Aorta (tissue), 5 donors: ENCODE measurements at regions not wholly inside any gene's neighbourhood (a gene's known extent, or its start where the extent isn't known, plus 50 kb on each side); places are given as distances from the start of the nearest gene placed in this dataset.

Experiments used
- ATAC-seq: fragments of 200-7000 bp; cut with Tn5 transposase; one replicate; pipeline ENCODE4 v1.9.1; 2022; ENCODE audit warnings: moderate library complexity; ENCODE audit not compliant: low FRiP score
- DNase-seq, 2 donors: peaks; one replicate each; pipeline ENCODE4 v3.0.0-alpha.2; 2020
- H3K27ac ChIP-seq, 2 donors: one replicate each; pipeline ENCODE4 v1.5.1; 2013; ENCODE audit warnings: low read length in 2 of 2, mild to moderate bottlenecking in 2 of 2, moderate library complexity in 2 of 2, control low read depth in 1 of 2, inconsistent platforms in 1 of 2, low read depth in 1 of 2
- H3K27me3 ChIP-seq, 2 donors: one replicate each; pipeline ENCODE4 v1.6.1; 2013; ENCODE audit warnings: control low read depth in 1 of 2, low read length in 1 of 2, mild to moderate bottlenecking in 1 of 2, moderate library complexity in 1 of 2; ENCODE audit not compliant: insufficient read depth in 2 of 2, control insufficient read depth in 1 of 2
- H3K36me3 ChIP-seq, 2 donors: one replicate each; pipeline ENCODE4 v1.6.1; 2013; ENCODE audit warnings: control low read depth in 1 of 2, low read length in 1 of 2, mild to moderate bottlenecking in 1 of 2; ENCODE audit not compliant: insufficient read depth in 2 of 2, control insufficient read depth in 1 of 2
- H3K4me1 ChIP-seq, 2 donors: one replicate each; pipeline ENCODE4 v1.6.1; 2013; ENCODE audit warnings: low read length in 2 of 2, control low read depth in 1 of 2, mild to moderate bottlenecking in 1 of 2, moderate library complexity in 1 of 2; ENCODE audit not compliant: insufficient read depth in 2 of 2, control insufficient read depth in 1 of 2
- H3K4me3 ChIP-seq, 2 donors: one replicate each; pipeline ENCODE4 v1.5.1; 2013; ENCODE audit warnings: low read length in 2 of 2, control low read depth in 1 of 2, mild to moderate bottlenecking in 1 of 2
- H3K9me3 ChIP-seq: one replicate; pipeline ENCODE4 v1.6.1; 2013; ENCODE audit warnings: mild to moderate bottlenecking, low read length; ENCODE audit not compliant: control insufficient read depth
- WGBS, 2 donors: extraction: QIAGEN DNeasy Blood & Tissue Kit; methylation state at CpG; one replicate each; pipeline ENCODE4 v1.1.7; 2013; 5-methylcytosine and 5-hydroxymethylcytosine counted together
- intact Hi-C, 2 donors: fragments of 100-400 bp; cut with DNase I; formaldehyde crosslinking; loops; one replicate each; pipeline versions ENCODE4 v1.14.2 to v1.15.0; 2022
- donor health status: healthy with polysubstance abuse.
- donor health status: Bipolar disorder and iron deficiency.
- donor health status: DM: no; HTN: no; CAD: no.
- donor health status: DM: no; HTN: no; CAD: no.
- donor health status: DM: yes; HTN: yes; CAD: no.

- no peak for ATAC-seq
- no peaks in the 10 kb centered on the region for H3K4me1 ChIP-seq
- H3K36me3 ChIP-seq, result no peaks in the 10 kb centered on the region
- H3K9me3 ChIP-seq, result no peaks in the 10 kb centered on the region
- 81 to 85% methylated on average over 2 of the region's 2 CpGs for WGBS, 2 donors
- no peak overlapping the region for H3K27ac ChIP-seq
- intact Hi-C loops, result no loop called here
- no peak overlapping the region for H3K4me3 ChIP-seq
- no peak for DNase-seq
- H3K27me3 ChIP-seq, result no peaks in the 10 kb centered on the region
These were observed 1320.6 kb upstream of the CELF4 start for GRCh38 chr18:38886235-38886634.

GRCh38 chr18:38884050-38884449 lies 1318.5 kb upstream of the CELF4 start:
- Histone ChIP-seq H3K27ac (no peak overlapping the region), H3K27me3 (no peaks in the 10 kb centered on the region), H3K4me1 (no peaks in the 10 kb centered on the region), H3K36me3 (no peaks in the 10 kb centered on the region), H3K9me3 (no peaks in the 10 kb centered on the region), H3K4me3 (no peak overlapping the region)
- 58 to 59% methylated on average over 2 of the region's 2 CpGs for WGBS, 2 donors
- intact Hi-C loops, result no loop called here
- ATAC-seq (no peak), DNase-seq (no peak)

- H3K4me1 ChIP-seq, result no peaks in the 10 kb centered on the region
- WGBS, 2 donors, result 86 to 88% methylated on average over 4 of the region's 4 CpGs
- no peaks in the 10 kb centered on the region for H3K36me3 ChIP-seq
- H3K27ac ChIP-seq, result no peak overlapping the region
- no peaks in the 10 kb centered on the region for H3K27me3 ChIP-seq
- H3K4me3 ChIP-seq, result no peak overlapping the region
- intact Hi-C loops, result no loop called here
- no peak for ATAC-seq
- no peak for DNase-seq
- no peaks in the 10 kb centered on the region for H3K9me3 ChIP-seq
These were observed 1317.5 kb upstream of the CELF4 start for GRCh38 chr18:38883111-38883510.

- no peaks in the 10 kb centered on the region for H3K27me3 ChIP-seq
- intact Hi-C loops, result no loop called here
- no peaks in the 10 kb centered on the region for H3K36me3 ChIP-seq
- H3K4me1 ChIP-seq, result no peaks in the 10 kb centered on the region
- ATAC-seq, result no peak
- H3K9me3 ChIP-seq, result peaks cover 1% of the 10 kb centered on the region
- DNase-seq, result no peak
- WGBS, 2 donors, result 70% methylated on average over 1 of the region's 1 CpG
- H3K27ac ChIP-seq, result no peak overlapping the region
- H3K4me3 ChIP-seq, result no peak overlapping the region
These were observed 1314.3 kb upstream of the CELF4 start for GRCh38 chr18:38879871-38880270.

- peaks cover 1% of the 10 kb centered on the region for H3K9me3 ChIP-seq
These were observed 1306.7 kb upstream of the CELF4 start for GRCh38 chr18:38872342-38872741.

GRCh38 chr18:38868757-38869156 lies 1303.2 kb upstream of the CELF4 start:
- H3K27me3 ChIP-seq, result no peaks in the 10 kb centered on the region
- DNase-seq, result no peak
- H3K4me3 ChIP-seq, result no peak overlapping the region
- WGBS, 2 donors, result 86 to 89% methylated on average over 2 of the region's 2 CpGs
- H3K4me1 ChIP-seq, result no peaks in the 10 kb centered on the region
- H3K9me3 ChIP-seq, result no peaks in the 10 kb centered on the region
- ATAC-seq, result no peak
- H3K27ac ChIP-seq, result no peak overlapping the region
- H3K36me3 ChIP-seq, result no peaks in the 10 kb centered on the region
- intact Hi-C loops, result no loop called here

More at GRCh38 chr18:38872342-38872741, 1306.7 kb upstream of the CELF4 start:
- intact Hi-C loops, result no loop called here
- no peak for DNase-seq
- H3K27me3 ChIP-seq, result no peaks in the 10 kb centered on the region
- no peak overlapping the region for H3K27ac ChIP-seq
- no peaks in the 10 kb centered on the region for H3K4me1 ChIP-seq
- WGBS, 2 donors, result 59 to 80% methylated on average over 3 of the region's 3 CpGs
- no peak overlapping the region for H3K4me3 ChIP-seq
- no peak for ATAC-seq
- H3K36me3 ChIP-seq, result no peaks in the 10 kb centered on the region

GRCh38 chr18:38867680-38868079 lies 1302.1 kb upstream of the CELF4 start:
- no peak for ATAC-seq
- intact Hi-C loops, result no loop called here
- DNase-seq, result no peak
- H3K4me1 ChIP-seq, result no peaks in the 10 kb centered on the region
- no peaks in the 10 kb centered on the region for H3K9me3 ChIP-seq
- H3K27ac ChIP-seq, result no peak overlapping the region
- H3K27me3 ChIP-seq, result no peaks in the 10 kb centered on the region
- 92 to 97% methylated on average over 2 of the region's 2 CpGs for WGBS, 2 donors
- no peaks in the 10 kb centered on the region for H3K36me3 ChIP-seq
- no peak overlapping the region for H3K4me3 ChIP-seq

GRCh38 chr18:38851526-38851925 lies 1285.9 kb upstream of the CELF4 start:
- no peak for DNase-seq
- H3K27ac ChIP-seq, result no peak overlapping the region
- intact Hi-C loops, result no loop called here
- H3K36me3 ChIP-seq, result no peaks in the 10 kb centered on the region
- H3K27me3 ChIP-seq, result peaks cover 0 to under 1% of the 10 kb centered on the region in 2 donors
- H3K9me3 ChIP-seq, result peaks cover 1% of the 10 kb centered on the region
- H3K4me3 ChIP-seq, result no peak overlapping the region
- no peaks in the 10 kb centered on the region for H3K4me1 ChIP-seq
- ATAC-seq, result no peak

- no peaks in the 10 kb centered on the region for H3K4me1 ChIP-seq
- H3K36me3 ChIP-seq, result no peaks in the 10 kb centered on the region
- DNase-seq (no peak), ATAC-seq (no peak)
- no peak overlapping the region for H3K27ac ChIP-seq
- 70 to 83% methylated on average over 2 of the region's 2 CpGs for WGBS, 2 donors
- H3K4me3 ChIP-seq, result no peak overlapping the region
- peaks cover 0 to 2% of the 10 kb centered on the region in 2 donors for H3K27me3 ChIP-seq
- H3K9me3 ChIP-seq, result peaks cover 1% of the 10 kb centered on the region
- intact Hi-C loops, result no loop called here
These were observed 1281.7 kb upstream of the CELF4 start for GRCh38 chr18:38847326-38847725.
